ENCODE measurements at regions not wholly inside any gene's neighbourhood (a gene's known extent, or its start where the extent isn't known, plus 50 kb on each side); places are given as distances from the start of the nearest gene placed in this dataset.
"Not testable (repeated sequence)": the region's sequence is repeated elsewhere in the genome, so short reads cannot be mapped to it uniquely, and the experiment has no call there.

- no peak for DNase-seq
Measured at GRCh38 chr7:152949790-152950189, 190.2 kb downstream of the ACTR3B start.

DNA sequence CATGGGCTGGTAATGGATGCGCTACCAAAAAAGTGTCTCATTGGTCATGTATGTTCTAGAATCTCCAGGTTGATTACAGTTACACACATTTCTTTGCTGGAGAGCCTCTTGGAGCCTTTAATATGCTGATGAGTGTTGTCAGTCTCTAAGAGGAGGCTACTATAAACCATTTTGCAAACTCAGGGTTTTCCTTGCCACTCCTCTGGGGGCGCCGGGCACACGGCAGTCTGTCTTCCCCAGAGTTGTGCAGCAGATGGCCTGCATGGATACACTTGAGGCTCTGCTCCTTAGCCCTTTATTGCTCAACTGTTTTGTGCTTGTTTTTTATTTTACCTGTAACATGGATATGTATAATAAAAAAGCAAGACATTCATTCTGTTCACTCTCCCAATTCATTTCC is 196.5 kb downstream of the ACTR3B start:
- no peak for DNase-seq

DNA sequence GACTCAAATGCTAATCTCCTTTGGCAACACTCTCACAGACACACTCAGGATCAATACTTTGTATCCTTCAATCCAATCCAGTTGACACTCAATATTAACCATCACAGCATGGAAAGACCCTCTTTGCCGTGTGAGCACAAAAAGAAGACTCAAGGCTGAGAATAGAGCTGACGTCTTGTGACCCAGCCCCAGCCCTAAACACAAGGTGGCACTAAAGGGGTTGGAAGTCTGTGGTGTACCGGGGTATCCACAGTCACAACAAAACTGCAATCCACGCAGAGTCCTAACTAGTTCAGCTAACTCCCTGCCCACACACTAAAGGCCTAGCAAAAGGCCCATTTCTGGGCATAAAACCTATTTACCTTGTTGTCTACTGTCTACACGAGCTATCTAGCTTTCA is 200.1 kb downstream of the ACTR3B start:
- DNase-seq, result no peak

DNA sequence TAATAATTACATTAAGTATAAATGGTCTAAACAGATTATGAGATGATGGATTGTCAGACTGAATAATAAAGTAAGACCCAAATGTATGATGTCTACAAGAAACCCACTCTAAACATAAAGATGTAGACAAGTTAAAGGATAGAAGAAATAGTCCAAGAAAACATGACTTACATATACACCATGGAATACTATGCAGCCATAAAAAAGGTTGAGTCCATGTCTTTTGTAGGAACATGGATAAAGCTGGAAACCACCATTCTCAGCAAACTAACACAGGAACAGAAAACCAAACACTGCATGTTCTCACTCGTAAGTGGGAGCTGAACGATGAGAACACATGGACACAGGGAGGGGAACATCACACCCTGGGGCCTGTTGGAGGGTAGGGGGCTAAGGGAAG is 202.2 kb downstream of the ACTR3B start:
- not testable (repeated sequence) for DNase-seq

GRCh38 chr7:152966189-152966588 is 206.6 kb downstream of the ACTR3B start:
- DNase-seq, result no peak

- DNase-seq, result no peak
Measured at GRCh38 chr7:152967958-152968357, 208.4 kb downstream of the ACTR3B start.

DNA sequence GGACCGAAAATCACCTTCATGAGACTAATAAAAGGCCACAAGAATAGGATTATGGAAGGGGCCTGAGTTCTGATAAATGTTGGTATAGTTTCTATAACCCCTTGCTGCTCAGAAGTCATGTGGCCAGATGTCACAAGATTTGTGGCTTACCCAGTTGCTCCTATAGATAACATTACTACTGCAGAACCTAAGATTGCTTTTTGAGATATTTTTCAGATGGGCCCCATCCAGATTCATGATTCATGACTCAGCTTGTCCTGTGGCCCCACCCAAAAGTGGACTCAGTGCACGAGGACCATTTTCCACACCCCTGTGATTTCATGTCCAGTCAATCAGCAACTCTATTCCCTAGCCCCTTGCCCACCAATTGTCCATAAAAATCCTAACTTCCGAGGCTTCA is 209.0 kb downstream of the ACTR3B start:
- DNase-seq, result no peak

GRCh38 chr7:152969335-152969734 is 209.8 kb downstream of the ACTR3B start:
- no peak for DNase-seq

GRCh38 chr7:152969839-152970238 is 210.3 kb downstream of the ACTR3B start:
- no peak for DNase-seq

GRCh38 chr7:152970481-152970880 is 210.9 kb downstream of the ACTR3B start:
- DNase-seq, result no peak

DNA sequence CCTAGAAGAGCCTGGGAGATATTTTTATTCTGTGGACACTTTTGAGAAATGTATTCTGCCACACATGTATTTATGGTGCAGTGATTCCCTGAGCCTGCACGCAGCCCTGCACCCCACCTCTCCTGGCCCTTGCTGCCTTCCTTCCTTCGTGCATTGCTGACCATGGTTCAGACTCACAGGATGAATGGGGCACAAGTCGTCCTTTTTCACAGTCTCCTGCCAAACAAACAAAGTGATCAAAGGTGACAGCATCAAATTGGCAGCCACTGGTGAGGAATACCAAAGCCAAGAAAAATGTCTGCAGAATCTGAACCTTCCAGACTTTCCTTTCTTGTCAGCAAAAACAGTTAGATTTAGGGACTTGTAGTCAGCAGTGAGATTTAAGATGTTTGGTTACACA is 215.0 kb downstream of the ACTR3B start:
- DNase-seq, result no peak

DNA sequence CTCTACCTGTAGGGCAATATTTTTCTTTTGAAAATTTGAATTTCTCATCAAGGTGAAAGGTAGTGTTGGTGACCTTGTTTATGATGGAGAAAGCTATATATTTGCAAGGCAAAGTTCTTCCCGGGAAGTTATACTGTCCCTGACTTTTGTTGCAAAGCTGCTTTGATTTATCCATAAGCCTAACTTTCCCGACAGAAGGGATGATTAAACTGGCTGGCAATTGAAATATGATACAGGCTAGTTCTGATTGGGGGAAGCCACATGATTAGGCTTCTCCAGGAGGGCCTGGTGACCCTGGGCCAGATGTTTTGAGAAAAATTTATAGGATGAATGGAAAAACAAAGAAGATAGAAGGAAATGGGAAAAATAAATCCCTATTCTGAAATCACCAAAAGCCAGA is 215.5 kb downstream of the ACTR3B start:
- DNase-seq, result no peak

GRCh38 chr7:152979376-152979775 is 219.8 kb downstream of the ACTR3B start:
- DNase-seq, result no peak

GRCh38 chr7:152984421-152984820 is 224.9 kb downstream of the ACTR3B start:
- DNase-seq, result no peak

- no peak for DNase-seq
Measured at GRCh38 chr7:152986376-152986775, 226.8 kb downstream of the ACTR3B start.

- DNase-seq, result no peak
Measured at GRCh38 chr7:152987656-152988055, 228.1 kb downstream of the ACTR3B start.

DNA sequence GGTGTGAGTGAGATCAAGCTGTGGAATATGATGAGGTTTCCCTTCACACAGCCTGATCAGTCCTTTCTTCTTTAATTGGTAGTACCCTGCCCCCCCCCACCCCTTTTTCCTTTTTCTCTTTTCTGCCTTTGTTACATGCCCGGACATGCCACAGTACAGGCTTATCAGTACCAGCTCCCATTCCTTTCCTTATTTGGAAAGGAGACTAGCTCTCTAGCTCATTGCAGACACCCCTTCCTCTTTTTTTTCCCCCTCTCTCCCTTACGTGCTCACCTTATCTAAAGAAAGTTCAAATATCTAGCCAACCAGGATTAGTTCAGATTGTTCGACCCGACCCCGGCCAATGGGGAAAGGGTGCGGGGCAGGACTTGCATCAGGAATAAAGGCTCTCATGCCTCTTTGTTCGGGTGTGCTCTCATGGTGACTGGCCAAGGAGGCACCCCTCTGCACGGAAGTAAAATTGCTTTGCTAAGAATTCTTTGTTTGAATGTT is 230.4 kb downstream of the ACTR3B start:
- DNase-seq, result no peak

DNA sequence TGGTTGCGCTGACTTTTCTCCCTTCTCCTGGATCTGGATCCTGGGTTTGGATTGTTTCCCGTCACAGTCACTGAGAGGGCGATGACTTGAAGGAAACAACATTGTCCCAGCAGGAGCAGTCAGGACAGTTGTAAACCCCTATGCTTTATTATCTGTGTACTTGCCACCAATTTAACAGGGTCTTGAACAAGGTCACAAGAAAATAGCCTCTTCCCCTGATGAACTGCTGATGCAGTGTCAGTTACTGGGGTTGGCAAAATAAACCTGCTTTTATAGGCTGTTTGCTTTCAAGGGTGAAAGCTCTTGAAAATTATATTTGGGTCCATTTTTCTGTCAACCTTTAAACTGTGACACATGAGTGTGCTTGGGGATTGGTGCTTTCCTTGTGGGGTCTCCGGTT is 238.9 kb downstream of the ACTR3B start:
- no peak for DNase-seq

DNA sequence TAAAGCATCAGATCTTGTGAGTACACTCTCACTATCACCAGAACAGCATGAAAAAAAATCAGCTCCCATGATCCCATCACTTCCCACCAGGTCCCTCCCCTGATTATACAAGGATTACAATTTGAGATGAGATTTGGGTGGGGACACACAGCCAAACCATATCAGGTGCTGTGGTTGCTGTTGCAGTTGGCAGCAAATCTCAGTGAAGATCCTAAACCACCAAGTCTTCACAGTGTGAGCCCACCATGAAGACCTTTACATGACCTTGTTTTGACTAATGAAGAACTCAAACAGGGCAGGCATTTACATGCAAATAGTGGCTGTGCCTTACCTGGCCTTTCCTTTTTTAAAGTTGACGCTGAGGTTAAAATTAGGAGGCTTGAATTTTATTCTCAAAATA is 242.6 kb downstream of the ACTR3B start:
- no peak for DNase-seq

GRCh38 chr7:153002572-153002971 is 243.0 kb downstream of the ACTR3B start:
- DNase-seq, result no peak

DNA sequence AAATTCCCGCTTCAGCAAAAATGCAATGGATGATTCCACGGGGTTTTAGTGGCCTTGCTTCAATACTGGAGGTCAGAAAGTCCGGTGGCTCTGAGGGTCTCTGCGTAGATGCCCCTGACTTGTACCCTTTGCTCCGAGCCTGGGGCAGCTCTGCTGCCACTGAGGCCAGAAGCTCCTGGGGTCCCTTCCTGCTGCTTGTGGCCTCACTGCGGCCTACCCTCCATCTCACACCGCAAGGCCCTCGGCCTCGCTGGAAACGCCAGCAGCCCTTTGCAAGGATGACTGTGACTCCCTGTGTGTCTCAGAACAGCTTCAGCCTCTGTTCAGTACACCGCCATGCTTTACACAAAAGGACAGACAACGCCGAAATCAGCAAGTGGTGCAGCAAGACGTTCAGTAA is 244.8 kb downstream of the ACTR3B start:
- no peak for DNase-seq

DNA sequence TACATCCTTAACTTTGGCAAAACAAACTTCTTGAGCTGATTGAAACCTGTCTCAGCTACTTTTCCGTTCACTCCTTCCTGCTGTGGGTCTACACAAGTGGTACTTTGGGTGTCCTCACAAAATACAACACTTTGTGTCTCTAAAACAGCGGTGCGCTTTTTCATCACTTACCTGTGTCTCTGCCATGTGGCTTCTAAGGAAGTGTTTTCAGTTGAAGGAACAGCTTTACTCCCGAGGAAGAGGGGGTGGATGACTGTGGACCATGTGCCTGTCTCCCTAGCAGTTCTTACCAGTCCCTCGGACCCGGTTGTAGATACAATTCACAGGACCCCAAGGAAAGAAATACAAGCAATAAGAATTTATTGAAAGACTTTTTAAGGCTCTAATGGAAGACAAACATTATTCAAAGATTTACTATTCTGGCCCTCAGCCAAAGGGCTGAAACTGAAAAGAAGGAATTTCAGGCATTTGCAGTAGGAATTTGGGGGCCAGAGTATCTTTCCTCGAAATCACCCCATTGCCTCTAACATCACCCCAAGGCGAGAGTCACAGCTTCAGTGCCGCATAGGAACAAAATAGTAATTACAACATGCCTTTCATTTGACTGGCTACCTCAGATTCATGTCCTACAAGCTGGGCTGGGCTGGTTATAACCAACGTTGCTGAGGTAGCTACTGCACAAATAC is 246.3 kb downstream of the ACTR3B start:
- no peak for DNase-seq

DNA sequence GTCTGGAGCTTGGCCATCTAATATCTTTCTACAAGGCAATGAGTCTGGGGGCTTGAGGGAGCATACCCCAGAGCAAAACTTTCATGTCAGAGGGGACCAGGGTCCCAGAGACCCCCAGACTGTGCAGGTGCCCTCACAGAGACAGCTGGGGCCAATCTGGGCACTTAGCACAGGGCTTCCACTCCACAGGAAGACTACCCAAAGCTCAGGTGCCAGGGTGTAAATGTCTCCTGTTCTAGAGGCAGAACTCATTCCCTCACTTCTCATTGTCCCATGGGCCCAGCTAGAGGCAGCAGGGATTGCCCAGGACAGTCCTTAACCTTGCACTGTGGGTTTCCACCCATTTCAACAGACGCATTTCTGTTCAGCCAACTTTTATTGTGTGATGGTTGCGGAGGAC is 246.9 kb downstream of the ACTR3B start:
- no peak for DNase-seq

DNA sequence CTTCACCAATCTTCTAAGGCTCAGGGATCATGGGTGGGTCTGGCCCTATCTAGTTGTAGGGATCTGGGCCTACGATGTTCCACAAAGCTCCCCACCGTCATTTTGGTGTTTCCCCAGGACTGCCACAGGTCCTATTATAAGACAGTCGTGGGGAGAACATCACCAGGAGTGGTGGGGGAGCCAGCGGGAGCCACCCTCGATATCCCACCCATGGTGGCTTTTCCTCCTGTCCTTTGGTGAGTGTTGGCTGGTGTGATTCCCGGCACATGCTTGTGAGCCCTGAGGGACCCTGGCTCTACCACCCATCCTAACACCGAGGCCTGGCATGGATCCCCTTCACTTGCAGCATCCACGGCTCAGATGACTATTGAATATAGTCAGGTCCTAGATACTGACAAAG is 247.4 kb downstream of the ACTR3B start:
- no peak for DNase-seq

GRCh38 chr7:153010416-153010815 is 250.9 kb downstream of the ACTR3B start:
- no peak for DNase-seq

Data from right forelimb (tissue), 1 donor.